ENCODE measurements at regions not wholly inside any gene's neighbourhood (a gene's known extent, or its start where the extent isn't known, plus 50 kb on each side); places are given as distances from the start of the nearest gene placed in this dataset.

GRCh38 chr13:85371254-85371653 lies 428.0 kb downstream of the SLITRK6 start:
- no peak for DNase-seq

- no peak for DNase-seq
Measured at GRCh38 chr13:85368686-85369085, 430.5 kb downstream of the SLITRK6 start.

- DNase-seq, result no peak
Measured at GRCh38 chr13:85367887-85368286, 431.3 kb downstream of the SLITRK6 start.

GRCh38 chr13:85366759-85367417 lies 432.3 kb downstream of the SLITRK6 start:
- no peak for DNase-seq

- DNase-seq, result no peak
Measured at GRCh38 chr13:85363504-85363903, 435.7 kb downstream of the SLITRK6 start.

- no peak for DNase-seq
Measured at GRCh38 chr13:85362980-85363379, 436.2 kb downstream of the SLITRK6 start.

- no peak for DNase-seq
Measured at GRCh38 chr13:85347251-85347650, 452.0 kb downstream of the SLITRK6 start.

- no peak for DNase-seq
Measured at GRCh38 chr13:85334187-85334586, 465.0 kb downstream of the SLITRK6 start.

GRCh38 chr13:85333506-85334020 lies 465.7 kb downstream of the SLITRK6 start:
- no peak for DNase-seq

GRCh38 chr13:85332615-85333014 lies 466.6 kb downstream of the SLITRK6 start:
- DNase-seq, result no peak

GRCh38 chr13:85321734-85322133 lies 477.5 kb downstream of the SLITRK6 start:
- DNase-seq, result no peak

- no peak for DNase-seq
Measured at GRCh38 chr13:85317781-85318180, 481.4 kb downstream of the SLITRK6 start.

GRCh38 chr13:85316506-85317025 lies 482.7 kb downstream of the SLITRK6 start:
- DNase-seq, result no peak

GRCh38 chr13:85314686-85315085 lies 484.5 kb downstream of the SLITRK6 start:
- no peak for DNase-seq

- DNase-seq, result no peak
Measured at GRCh38 chr13:85313761-85314503, 485.3 kb downstream of the SLITRK6 start.

- no peak for DNase-seq
Measured at GRCh38 chr13:85312071-85312470, 487.1 kb downstream of the SLITRK6 start.

GRCh38 chr13:85303630-85304029 lies 495.6 kb downstream of the SLITRK6 start:
- no peak for DNase-seq

- no peak for DNase-seq
Measured at GRCh38 chr13:85298387-85298924, 500.8 kb downstream of the SLITRK6 start.

- no peak for DNase-seq
Measured at GRCh38 chr13:85288698-85289097, 510.5 kb downstream of the SLITRK6 start.

- DNase-seq, result no peak
Measured at GRCh38 chr13:85287528-85287927, 511.7 kb downstream of the SLITRK6 start.

- DNase-seq, result no peak
Measured at GRCh38 chr13:85286081-85286480, 513.1 kb downstream of the SLITRK6 start.

GRCh38 chr13:85284349-85284748 lies 514.9 kb downstream of the SLITRK6 start:
- no peak for DNase-seq

GRCh38 chr13:85283408-85283807 lies 515.8 kb downstream of the SLITRK6 start:
- no peak for DNase-seq

- no peak for DNase-seq
Measured at GRCh38 chr13:85282876-85283275, 516.3 kb downstream of the SLITRK6 start.

All from NCI-H1436 (cell line).